ENCODE measurements at regions not wholly inside any gene's neighbourhood (a gene's known extent, or its start where the extent isn't known, plus 50 kb on each side); places are given as distances from the start of the nearest gene placed in this dataset.

- H3K27me3 ChIP-seq (ENCODE audit: control insufficient read depth in 3 of 3, insufficient read depth in 3 of 3, low read depth in 1 of 3, low read length in 3 of 3), result no peaks in the 10 kb centered on the region
- no CpG with 5 or more reads among the region's 2 CpGs for WGBS, 2 donors (ENCODE audit: extremely low coverage in 2 of 2, insufficient read length in 2 of 2, insufficient replicate concordance in 1 of 2)
- H3K27ac ChIP-seq (replicated peaks; ENCODE audit: low read length), result no peak overlapping the region
- H3K4ac ChIP-seq (ENCODE audit: low read length), result no peak overlapping the region
- H3K23ac ChIP-seq (ENCODE audit: low read depth, low read length, poor library complexity), result no peak overlapping the region
- no peak overlapping the region for H4K91ac ChIP-seq (ENCODE audit: low read depth, low read length, poor library complexity)
- H3K79me1 ChIP-seq (ENCODE audit: low read depth, low read length), result no peaks in the 10 kb centered on the region
- no peak overlapping the region for H3K14ac ChIP-seq (ENCODE audit: low read length)
- DNase-seq (ENCODE audit: low spot score), result no peak
- no peak overlapping the region for H2BK15ac ChIP-seq (ENCODE audit: low read length)
- H2AFZ ChIP-seq (ENCODE audit: low read length), result no peak overlapping the region
- H2BK5ac ChIP-seq (ENCODE audit: low read length), result no peak overlapping the region
- no peak overlapping the region for H2AK5ac ChIP-seq (ENCODE audit: low read depth, low read length)
- H3K36me3 ChIP-seq (replicated peaks in 1 of 2; ENCODE audit: control insufficient read depth in 2 of 2, insufficient read depth in 2 of 2, low read length in 2 of 2), result no peaks in the 10 kb centered on the region
- H2BK12ac ChIP-seq (ENCODE audit: low read length), result no peak overlapping the region
- H3K9ac ChIP-seq (ENCODE audit: low read depth, low read length, poor library complexity), result no peak overlapping the region
- H3K4me1 ChIP-seq (ENCODE audit: control insufficient read depth in 2 of 2, insufficient read depth in 1 of 2, low read depth in 1 of 2, low read length in 2 of 2), result no peaks in the 10 kb centered on the region
- H4K8ac ChIP-seq (ENCODE audit: low read depth, low read length), result no peak overlapping the region
- H3K4me3 ChIP-seq (ENCODE audit: low read length in 2 of 2), result no peak overlapping the region
- no peaks in the 10 kb centered on the region for H3K9me3 ChIP-seq (replicated peaks in 1 of 2; ENCODE audit: control insufficient read depth in 2 of 2, insufficient read depth in 1 of 2, low read depth in 1 of 2, low read length in 2 of 2)
- H3K18ac ChIP-seq (ENCODE audit: low read length), result no peak overlapping the region
- H3K4me2 ChIP-seq (ENCODE audit: insufficient read depth, low read length, poor library complexity, severe bottlenecking), result no peak overlapping the region
- H2BK120ac ChIP-seq (ENCODE audit: low read depth, low read length), result no peak overlapping the region
Observed at GRCh38 chr2:14051401-14051800, 581.1 kb upstream of the LRATD1 start.

GRCh38 chr2:14053105-14053504, 579.4 kb upstream of the LRATD1 start:
- H2AFZ ChIP-seq (ENCODE audit: low read length), result no peak overlapping the region
- no peak overlapping the region for H2BK12ac ChIP-seq (ENCODE audit: low read length)
- DNase-seq (ENCODE audit: low spot score), result no peak
- no peak overlapping the region for H3K27ac ChIP-seq (replicated peaks; ENCODE audit: low read length)
- peaks cover 0 to 2% of the 10 kb centered on the region in 2 donors for H3K9me3 ChIP-seq (replicated peaks in 1 of 2; ENCODE audit: control insufficient read depth in 2 of 2, insufficient read depth in 1 of 2, low read depth in 1 of 2, low read length in 2 of 2)
- no peak overlapping the region for H4K8ac ChIP-seq (ENCODE audit: low read depth, low read length)
- no peak overlapping the region for H3K9ac ChIP-seq (ENCODE audit: low read depth, low read length, poor library complexity)
- H4K91ac ChIP-seq (ENCODE audit: low read depth, low read length, poor library complexity), result no peak overlapping the region
- no peaks in the 10 kb centered on the region for H3K36me3 ChIP-seq (replicated peaks in 1 of 2; ENCODE audit: control insufficient read depth in 2 of 2, insufficient read depth in 2 of 2, low read length in 2 of 2)
- no peak overlapping the region for H3K18ac ChIP-seq (ENCODE audit: low read length)
- no peak overlapping the region for H2AK5ac ChIP-seq (ENCODE audit: low read depth, low read length)
- no peak overlapping the region for H2BK15ac ChIP-seq (ENCODE audit: low read length)
- H2BK120ac ChIP-seq (ENCODE audit: low read depth, low read length), result no peak overlapping the region
- no peak overlapping the region for H3K4ac ChIP-seq (ENCODE audit: low read length)
- no peak overlapping the region for H3K4me2 ChIP-seq (ENCODE audit: insufficient read depth, low read length, poor library complexity, severe bottlenecking)
- no peaks in the 10 kb centered on the region for H3K79me1 ChIP-seq (ENCODE audit: low read depth, low read length)
- no peak overlapping the region for H3K14ac ChIP-seq (ENCODE audit: low read length)
- H3K4me1 ChIP-seq (ENCODE audit: control insufficient read depth in 2 of 2, insufficient read depth in 1 of 2, low read depth in 1 of 2, low read length in 2 of 2), result no peaks in the 10 kb centered on the region
- WGBS, 2 donors (ENCODE audit: extremely low coverage in 2 of 2, insufficient read length in 2 of 2, insufficient replicate concordance in 1 of 2), result no CpG with 5 or more reads among the region's 4 CpGs
- H3K27me3 ChIP-seq (ENCODE audit: control insufficient read depth in 3 of 3, insufficient read depth in 3 of 3, low read depth in 1 of 3, low read length in 3 of 3), result no peaks in the 10 kb centered on the region
- no peak overlapping the region for H3K23ac ChIP-seq (ENCODE audit: low read depth, low read length, poor library complexity)
- no peak overlapping the region for H3K4me3 ChIP-seq (ENCODE audit: low read length in 2 of 2)
- H2BK5ac ChIP-seq (ENCODE audit: low read length), result no peak overlapping the region

- Histone ChIP-seq H3K18ac (ENCODE audit: low read length) (no peak overlapping the region), H2AK5ac (ENCODE audit: low read depth, low read length) (no peak overlapping the region), H3K9ac (ENCODE audit: low read depth, low read length, poor library complexity) (no peak overlapping the region), H3K4ac (ENCODE audit: low read length) (no peak overlapping the region), H2BK5ac (ENCODE audit: low read length) (no peak overlapping the region), H3K23ac (ENCODE audit: low read depth, low read length, poor library complexity) (no peak overlapping the region), H3K4me2 (ENCODE audit: insufficient read depth, low read length, poor library complexity, severe bottlenecking) (no peak overlapping the region), H4K91ac (ENCODE audit: low read depth, low read length, poor library complexity) (no peak overlapping the region), H3K4me3 (ENCODE audit: low read length in 2 of 2) (no peak overlapping the region), H3K27ac (replicated peaks; ENCODE audit: low read length) (no peak overlapping the region), H3K4me1 (ENCODE audit: control insufficient read depth in 2 of 2, insufficient read depth in 1 of 2, low read depth in 1 of 2, low read length in 2 of 2) (no peaks in the 10 kb centered on the region), H2BK12ac (ENCODE audit: low read length) (no peak overlapping the region), H2BK120ac (ENCODE audit: low read depth, low read length) (no peak overlapping the region), H2AFZ (ENCODE audit: low read length) (no peak overlapping the region), H3K9me3 (replicated peaks in 1 of 2; ENCODE audit: control insufficient read depth in 2 of 2, insufficient read depth in 1 of 2, low read depth in 1 of 2, low read length in 2 of 2) (no peaks in the 10 kb centered on the region), H2BK15ac (ENCODE audit: low read length) (no peak overlapping the region), H3K36me3 (replicated peaks in 1 of 2; ENCODE audit: control insufficient read depth in 2 of 2, insufficient read depth in 2 of 2, low read length in 2 of 2) (no peaks in the 10 kb centered on the region), H3K14ac (ENCODE audit: low read length) (no peak overlapping the region), H4K8ac (ENCODE audit: low read depth, low read length) (no peak overlapping the region), H3K79me1 (ENCODE audit: low read depth, low read length) (no peaks in the 10 kb centered on the region), H3K27me3 (ENCODE audit: control insufficient read depth in 3 of 3, insufficient read depth in 3 of 3, low read depth in 1 of 3, low read length in 3 of 3) (no peaks in the 10 kb centered on the region)
- WGBS, 2 donors (ENCODE audit: extremely low coverage in 2 of 2, insufficient read length in 2 of 2, insufficient replicate concordance in 1 of 2), result no CpG with 5 or more reads among the region's 2 CpGs
- DNase-seq (ENCODE audit: low spot score), result no peak
Observed at GRCh38 chr2:14064346-14064745, 568.2 kb upstream of the LRATD1 start.

GRCh38 chr2:14072338-14072737, 560.2 kb upstream of the LRATD1 start:
- no peaks in the 10 kb centered on the region for H3K79me1 ChIP-seq (ENCODE audit: low read depth, low read length)
- no peak overlapping the region for H2BK5ac ChIP-seq (ENCODE audit: low read length)
- no CpG with 5 or more reads among the region's 1 CpG for WGBS, 2 donors (ENCODE audit: extremely low coverage in 2 of 2, insufficient read length in 2 of 2, insufficient replicate concordance in 1 of 2)
- H4K91ac ChIP-seq (ENCODE audit: low read depth, low read length, poor library complexity), result no peak overlapping the region
- H2AFZ ChIP-seq (ENCODE audit: low read length), result no peak overlapping the region
- no peak overlapping the region for H3K4ac ChIP-seq (ENCODE audit: low read length)
- no peaks in the 10 kb centered on the region for H3K9me3 ChIP-seq (replicated peaks in 1 of 2; ENCODE audit: control insufficient read depth in 2 of 2, insufficient read depth in 1 of 2, low read depth in 1 of 2, low read length in 2 of 2)
- no peak overlapping the region for H3K14ac ChIP-seq (ENCODE audit: low read length)
- no peak overlapping the region for H2BK12ac ChIP-seq (ENCODE audit: low read length)
- no peak overlapping the region for H4K8ac ChIP-seq (ENCODE audit: low read depth, low read length)
- H2BK15ac ChIP-seq (ENCODE audit: low read length), result no peak overlapping the region
- DNase-seq (ENCODE audit: low spot score), result no peak
- H3K4me2 ChIP-seq (ENCODE audit: insufficient read depth, low read length, poor library complexity, severe bottlenecking), result no peak overlapping the region
- no peak overlapping the region for H3K27ac ChIP-seq (replicated peaks; ENCODE audit: low read length)
- H3K27me3 ChIP-seq (ENCODE audit: control insufficient read depth in 3 of 3, insufficient read depth in 3 of 3, low read depth in 1 of 3, low read length in 3 of 3), result no peaks in the 10 kb centered on the region
- no peaks in the 10 kb centered on the region for H3K36me3 ChIP-seq (replicated peaks in 1 of 2; ENCODE audit: control insufficient read depth in 2 of 2, insufficient read depth in 2 of 2, low read length in 2 of 2)
- H2BK120ac ChIP-seq (ENCODE audit: low read depth, low read length), result no peak overlapping the region
- no peaks in the 10 kb centered on the region for H3K4me1 ChIP-seq (ENCODE audit: control insufficient read depth in 2 of 2, insufficient read depth in 1 of 2, low read depth in 1 of 2, low read length in 2 of 2)
- H3K4me3 ChIP-seq (ENCODE audit: low read length in 2 of 2), result no peak overlapping the region
- H3K9ac ChIP-seq (ENCODE audit: low read depth, low read length, poor library complexity), result no peak overlapping the region
- no peak overlapping the region for H3K18ac ChIP-seq (ENCODE audit: low read length)
- H3K23ac ChIP-seq (ENCODE audit: low read depth, low read length, poor library complexity), result no peak overlapping the region
- no peak overlapping the region for H2AK5ac ChIP-seq (ENCODE audit: low read depth, low read length)

Measured in neuronal stem cell (in vitro differentiated cells).